H1 (cell line): ENCODE measurements at regions not wholly inside any gene's neighbourhood (a gene's known extent, or its start where the extent isn't known, plus 50 kb on each side); places are given as distances from the start of the nearest gene placed in this dataset.

Source experiments
- CTCF ChIA-PET: fragments of 300-600 bp; sonication (Branson Sonifier 250); formaldehyde crosslinking; loops from one replicate; lab custom pipeline; 2021; ENCODE audit not compliant: partially characterized antibody; lab: Charles Lee
- POLR2A ChIA-PET: fragments of 300-600 bp; sonication (Branson Sonifier 250); formaldehyde crosslinking; loops from one replicate; lab custom pipeline; 2021; ENCODE audit warnings: inconsistent platforms; ENCODE audit not compliant: partially characterized antibody; lab: Charles Lee
- DNase-seq, 2 experiments: peaks; one replicate each; pipeline versions ENCODE4 v3.0.0 to v3.0.0-alpha.2; 2010 to 2022; ENCODE audit warnings: low spot score in 2 of 2, low read depth in 1 of 2, mixed read lengths in 1 of 2
- FAIRE-seq: peaks from 2 replicates; lab custom pipeline; 2011; peaks lifted over from hg19 to GRCh38; lab: Jason Lieb, UNC
- H2AFZ ChIP-seq: 2 replicates; pipeline ENCODE4 v1.8.1; 2012; ENCODE audit warnings: low read length, inconsistent platforms
- H2AK5ac ChIP-seq: 2 replicates; pipeline ENCODE4 v1.6.1; 2013; ENCODE audit warnings: low read depth, low read length
- H2BK120ac ChIP-seq: replicated peaks from 2 replicates; pipeline ENCODE3; 2013; ENCODE audit warnings: low read depth, low read length, inconsistent platforms
- H2BK12ac ChIP-seq: 2 replicates; pipeline ENCODE4 v1.6.1; 2013; ENCODE audit warnings: low read depth, low read length
- H2BK15ac ChIP-seq: 2 replicates; pipeline ENCODE4 v1.6.1; 2013; ENCODE audit warnings: low read length
- H2BK20ac ChIP-seq: 2 replicates; pipeline ENCODE4 v1.6.1; 2013; ENCODE audit warnings: low read length
- H2BK5ac ChIP-seq: 2 replicates; pipeline ENCODE4 v1.6.1; 2013; ENCODE audit warnings: low read depth, low read length
- H3K14ac ChIP-seq: 2 replicates; pipeline ENCODE4 v1.6.1; 2013; ENCODE audit warnings: inconsistent platforms; ENCODE audit not compliant: insufficient read length
- H3K18ac ChIP-seq: 2 replicates; pipeline ENCODE4 v1.6.1; 2013; ENCODE audit warnings: low read length; ENCODE audit errors: extremely low read depth
- H3K23ac ChIP-seq: 2 replicates; pipeline ENCODE4 v1.6.1; 2013; ENCODE audit warnings: inconsistent platforms; ENCODE audit not compliant: insufficient read length
- H3K23me2 ChIP-seq: 2 replicates; pipeline ENCODE4 v1.6.1; 2013; ENCODE audit warnings: low read depth, low read length
- H3K27ac ChIP-seq: 2 replicates; pipeline ENCODE4 v1.6.1; 2011; ENCODE audit warnings: low read depth, low read length, inconsistent platforms
- H3K27me3 ChIP-seq, 4 experiments: replicated peaks in 1 of 4; 1 replicate in 1 of 4; 2 replicates in 3 of 4; pipeline versions ENCODE4 v1.6.1 to v1.8.1; 2011 to 2013; ENCODE audit warnings: low read length in 3 of 4, mild to moderate bottlenecking in 3 of 4, inconsistent platforms in 2 of 4, mixed read lengths in 2 of 4, moderate library complexity in 1 of 4; ENCODE audit not compliant: control insufficient read depth in 3 of 4, insufficient read depth in 3 of 4; ENCODE audit errors: extremely low read depth in 1 of 4
- H3K36me3 ChIP-seq, 4 experiments: 2 replicates each; pipeline versions ENCODE4 v1.6.1 to v1.8.1; 2011 to 2013; ENCODE audit warnings: mild to moderate bottlenecking in 4 of 4, low read length in 3 of 4, moderate library complexity in 2 of 4, control low read depth in 1 of 4, inconsistent platforms in 1 of 4; ENCODE audit not compliant: insufficient read depth in 4 of 4, control insufficient read depth in 2 of 4
- H3K4ac ChIP-seq: replicated peaks from 2 replicates; pipeline ENCODE3; 2013; ENCODE audit warnings: low read length, low read depth, mixed read lengths, inconsistent platforms; ENCODE audit not compliant: insufficient read length
- H3K4me1 ChIP-seq, 4 experiments: replicated peaks in 1 of 4; 1 replicate in 1 of 4; 2 replicates in 3 of 4; pipeline versions ENCODE4 v1.6.1 to v1.8.1; 2011 to 2013; ENCODE audit warnings: low read length in 3 of 4, inconsistent platforms in 2 of 4, mixed read lengths in 1 of 4; ENCODE audit not compliant: insufficient read depth in 4 of 4, control insufficient read depth in 3 of 4
- H3K4me2 ChIP-seq, 2 experiments: 2 replicates each; pipeline versions ENCODE4 v1.6.1 to v1.8.1; 2011 to 2013; ENCODE audit warnings: low read depth in 2 of 2, low read length in 2 of 2, control low read depth in 1 of 2, inconsistent platforms in 1 of 2, mild to moderate bottlenecking in 1 of 2; ENCODE audit not compliant: insufficient read depth in 1 of 2
- H3K4me3 ChIP-seq, 4 experiments: fragments of 200-600, 300-600 bp in 1 of 4; sonication (generic), shearing (Covaris generic), sonication (Bioruptor Twin) in 1 of 4; 2 replicates each; pipeline versions ENCODE4 v1.5.1 to v1.8.1; 2011 to 2016; ENCODE audit warnings: low read length in 4 of 4, low read depth in 3 of 4, control low read depth in 2 of 4, inconsistent platforms in 2 of 4, mild to moderate bottlenecking in 2 of 4, mixed read lengths in 1 of 4, moderate library complexity in 1 of 4; ENCODE audit not compliant: insufficient read depth in 2 of 4; ENCODE audit errors: extremely low read depth in 1 of 4
- H3K56ac ChIP-seq: replicated peaks from 2 replicates; pipeline ENCODE3; 2013; ENCODE audit warnings: low read depth, mild to moderate bottlenecking, mixed read lengths, low read length, inconsistent platforms; ENCODE audit not compliant: insufficient read length
- H3K79me1 ChIP-seq: 2 replicates; pipeline ENCODE4 v1.6.1; 2013; ENCODE audit warnings: low read depth, low read length, control low read depth
- H3K79me2 ChIP-seq, 2 experiments: 2 replicates each; pipeline versions ENCODE4 v1.6.1 to v1.8.1; 2012 to 2013; ENCODE audit warnings: low read length in 2 of 2, mild to moderate bottlenecking in 2 of 2, inconsistent platforms in 1 of 2; ENCODE audit not compliant: insufficient read depth in 2 of 2, control insufficient read depth in 1 of 2
- H3K9ac ChIP-seq, 4 experiments: replicated peaks in 1 of 4; 1 replicate in 1 of 4; 2 replicates in 3 of 4; pipeline versions ENCODE4 v1.6.1 to v1.8.1; 2011 to 2013; ENCODE audit warnings: low read depth in 3 of 4, low read length in 3 of 4, control low read depth in 2 of 4, mild to moderate bottlenecking in 2 of 4, moderate library complexity in 2 of 4, inconsistent platforms in 1 of 4; ENCODE audit errors: extremely low read depth in 1 of 4
- H3K9me3 ChIP-seq, 2 experiments: 2 replicates each; pipeline versions ENCODE4 v1.6.1 to v1.8.1; 2012 to 2013; ENCODE audit warnings: mild to moderate bottlenecking in 2 of 2, moderate library complexity in 2 of 2, control low read depth in 1 of 2, inconsistent platforms in 1 of 2, low read depth in 1 of 2, low read length in 1 of 2, mixed read lengths in 1 of 2; ENCODE audit not compliant: insufficient read depth in 2 of 2
- H4K20me1 ChIP-seq, 2 experiments: replicated peaks in 1 of 2; 2 replicates each; pipeline versions ENCODE3 to v1.8.1; 2011 to 2013; ENCODE audit warnings: inconsistent platforms in 2 of 2, low read length in 2 of 2, mild to moderate bottlenecking in 1 of 2; ENCODE audit not compliant: insufficient read depth in 2 of 2, control insufficient read depth in 1 of 2
- H4K5ac ChIP-seq: 2 replicates; pipeline ENCODE4 v1.6.1; 2013; ENCODE audit warnings: low read length, low read depth, mixed read lengths, inconsistent platforms; ENCODE audit not compliant: insufficient read length
- H4K8ac ChIP-seq: 2 replicates; pipeline ENCODE4 v1.8.0; 2013; ENCODE audit warnings: mild to moderate bottlenecking, moderate library complexity, low read length, inconsistent platforms; ENCODE audit not compliant: insufficient read depth; ENCODE audit errors: extremely low read depth
- H4K91ac ChIP-seq: replicated peaks from 2 replicates; pipeline ENCODE3; 2013; ENCODE audit warnings: low read length, mixed read lengths, inconsistent platforms; ENCODE audit not compliant: insufficient read length
- BACH1 ChIP-seq: IDR thresholded peaks from 2 replicates; pipeline ENCODE4 v1.6.1; 2012; ENCODE audit warnings: low read length, improper control_type of control experiment
- EGR1 ChIP-seq: IDR thresholded peaks from 2 replicates; pipeline ENCODE4 v1.6.1; 2011; ENCODE audit warnings: low read depth, low read length, borderline replicate concordance
- EP300 ChIP-seq, 2 experiments: IDR thresholded peaks; 1 replicate in 1 of 2; 2 replicates in 1 of 2; pipeline ENCODE4 v1.6.1; 2011 to 2012; ENCODE audit warnings: low read depth in 2 of 2, low read length in 2 of 2, mild to moderate bottlenecking in 2 of 2, borderline replicate concordance in 1 of 2, inconsistent platforms in 1 of 2, moderate library complexity in 1 of 2
- GTF2F1 ChIP-seq: IDR thresholded peaks from 2 replicates; pipeline ENCODE4 v1.6.1; 2012; ENCODE audit warnings: low read depth, low read length, improper control_type of control experiment, borderline replicate concordance
- JUND ChIP-seq: IDR thresholded peaks from 2 replicates; pipeline ENCODE4 v1.6.1; 2011; ENCODE audit warnings: mild to moderate bottlenecking, improper control_type of control experiment, low read length
- MAFK ChIP-seq: IDR thresholded peaks from 2 replicates; pipeline ENCODE4 v1.6.1; 2012; ENCODE audit warnings: low read depth, mild to moderate bottlenecking, improper control_type of control experiment, low read length
- RAD21 ChIP-seq, 2 experiments: IDR thresholded peaks in 1 of 2; conservative IDR thresholded peaks in 1 of 2; 2 replicates each; pipeline ENCODE4 v1.6.1; 2011; ENCODE audit warnings: low read depth in 2 of 2, low read length in 2 of 2, improper control_type of control experiment in 1 of 2, inconsistent platforms in 1 of 2, mild to moderate bottlenecking in 1 of 2, moderate library complexity in 1 of 2
- SP2 ChIP-seq: IDR thresholded peaks from 2 replicates; pipeline ENCODE4 v1.6.1; 2012; ENCODE audit warnings: mild to moderate bottlenecking, low read length, inconsistent platforms
- TAF7 ChIP-seq: optimal IDR thresholded peaks from 2 replicates; pipeline ENCODE3; 2011; ENCODE audit warnings: low read depth, mild to moderate bottlenecking, inconsistent platforms, low read length, moderate library complexity, borderline replicate concordance
- TEAD4 ChIP-seq: IDR thresholded peaks from 2 replicates; pipeline ENCODE4 v1.6.1; 2012; ENCODE audit warnings: low read depth, low read length, inconsistent platforms, mixed read lengths
- ZNF274 ChIP-seq: IDR thresholded peaks from 2 replicates; pipeline ENCODE4 v1.7.0; 2012; ENCODE audit warnings: low read length, borderline replicate concordance; ENCODE audit errors: extremely low read depth
- WGBS, 2 experiments: shearing (Covaris generic) in 1 of 2; methylation state at CpG; one replicate each; pipeline versions ENCODE4 v1.1.6 to v1.1.7; 2013 to 2015; ENCODE audit warnings: low lambda C conversion rate in 2 of 2, mixed read lengths in 2 of 2, inconsistent platforms in 1 of 2, low coverage in 1 of 2, missing lambda C conversion rate in 1 of 2; ENCODE audit not compliant: insufficient replicate concordance in 2 of 2, insufficient coverage in 1 of 2, insufficient read length in 1 of 2; ENCODE audit errors: extremely low coverage in 1 of 2, missing lambda C conversion rate in 1 of 2; 5-methylcytosine and 5-hydroxymethylcytosine counted together
- TF ChIP-seq, protein P1 (sequence below): IDR thresholded peaks from 2 replicates; pipeline ENCODE4 v1.6.1; 2012; ENCODE audit warnings: inconsistent platforms

DNA sequence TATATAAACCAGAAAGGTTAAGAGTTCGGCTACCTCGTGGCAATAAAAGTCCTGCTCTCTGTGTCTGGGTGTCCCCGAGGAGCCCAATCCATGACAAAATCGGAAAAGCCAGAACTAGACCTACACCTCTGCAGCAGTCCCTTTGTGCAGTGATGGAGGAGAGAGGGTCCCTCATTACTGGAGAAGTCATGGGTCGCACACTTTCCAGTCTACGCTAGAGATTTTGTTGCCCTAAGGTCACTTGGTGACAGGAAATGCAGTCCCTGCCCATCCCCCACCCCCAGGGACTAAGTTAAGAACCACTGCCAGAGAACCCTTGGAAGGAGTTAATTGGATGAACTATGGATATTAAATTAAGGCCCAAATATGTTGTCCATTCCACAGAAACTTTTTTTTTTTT lies 104.4 kb upstream of the ATF7IP start:
- Histone ChIP-seq H3K79me1 (no peaks in the 10 kb centered on the region), H3K23ac (no peak overlapping the region), H2BK20ac (peak overlapping the region; percentile 92), H3K56ac (peak overlapping the region; percentile 83), H2AK5ac (peak overlapping the region; percentile 100), H3K18ac (peak overlapping the region; percentile 99), H3K14ac (no peak overlapping the region), H2BK15ac (peak overlapping the region; percentile 89; the same call in 1 of the 2 replicates), H3K27me3 (no peaks in the 10 kb centered on the region), H2BK12ac (peak overlapping the region; percentile 100), H2AFZ (no peak overlapping the region), H3K4ac (peak overlapping the region; percentile 99), H3K27ac (peak overlapping the region; percentile 97), H3K79me2 (no peaks in the 10 kb centered on the region), H4K20me1 (no peaks in the 10 kb centered on the region), H2BK5ac (peak overlapping the region; percentile 95), H3K4me3 (peak overlapping the region in 3 of 4 experiments; percentile 8 to 34 (median 12); a peak in 2 of 8 replicates), H4K8ac (peak overlapping the region; percentile 94), H3K4me1 (peaks cover 19 to 34% (median 27%) of the 10 kb centered on the region in 4 experiments), H3K9ac (peak overlapping the region in 3 of 4 experiments; percentile 81 to 85 (median 83); a peak in 6 of 7 replicates), H4K5ac (peak overlapping the region; percentile 69), H3K23me2 (0 out of 2 replicates have a peak, but pooled peaks cover 5% of the 10 kb centered on the region), H2BK120ac (peak overlapping the region; percentile 81), H4K91ac (peak overlapping the region; percentile 98), H3K9me3 (peaks cover 0 to 15% of the 10 kb centered on the region in 2 experiments; a peak in 3 of 4 replicates), H3K4me2 (peak overlapping the region; percentile 60 to 70), H3K36me3 (peaks cover 0 to 3% (median 0%) of the 10 kb centered on the region in 4 experiments; a peak in 2 of 8 replicates)
- POLR2A ChIA-PET: interaction anchor here (0.5 to 7.7 kb wide), 11 partner anchors 9 to 156 kb away, joined by 3 to 164 read pairs (median 4); partner anchors contain the start of gene ATF7IP
- DNase-seq (no peak), FAIRE-seq (no peak)
- CTCF ChIA-PET: interaction anchor here (0.6 to 1.1 kb wide), 5 partner anchors 20 to 361 kb away, joined by 3 to 4 read pairs (median 3); no protein-coding TSS in a partner anchor
- 64% methylated on average over 6 of the region's 6 CpGs; no CpG with 5 or more reads in 1 of the 2 experiments for WGBS, 2 experiments
- no peak for TF ChIP-seq GTF2F1
- TF ChIP-seq ZNF274: no peak
- TF ChIP-seq, protein P1, sequence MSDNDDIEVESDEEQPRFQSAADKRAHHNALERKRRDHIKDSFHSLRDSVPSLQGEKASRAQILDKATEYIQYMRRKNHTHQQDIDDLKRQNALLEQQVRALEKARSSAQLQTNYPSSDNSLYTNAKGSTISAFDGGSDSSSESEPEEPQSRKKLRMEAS: no peak
- TF ChIP-seq EGR1: no peak
- no peak for TF ChIP-seq EP300 (IDR thresholded peaks at IDR 0.05; ENCODE audit: borderline replicate concordance in 1 of 2, low read depth in 2 of 2, low read length in 2 of 2)
- no peak for TF ChIP-seq TAF7
- TF ChIP-seq JUND: no peak
- no peak for TF ChIP-seq TEAD4
- no peak for TF ChIP-seq MAFK
- no peak for TF ChIP-seq RAD21 (IDR thresholded peaks at IDR 0.05 in 1 of 2, conservative IDR thresholded peaks at IDR 0.05 in 1 of 2; ENCODE audit: low read depth in 2 of 2, low read length in 2 of 2)
- no peak for TF ChIP-seq BACH1
- no peak for TF ChIP-seq SP2
